ENCODE measurements at regions not wholly inside any gene's neighbourhood (a gene's known extent, or its start where the extent isn't known, plus 50 kb on each side); places are given as distances from the start of the nearest gene placed in this dataset.
A peak's percentile ranks its signal among the peaks of the same experiment; 100 is the strongest.

GRCh38 chr5:175388531-175388930 lies 55.5 kb downstream of the DRD1 start:
- Mint-ChIP-seq H3K4me3 (no peak overlapping the region), H3K9me3 (peaks cover 2% of the 10 kb centered on the region), H3K36me3 (no peaks in the 10 kb centered on the region), H3K27ac (no peak overlapping the region), H3K4me1 (no peaks in the 10 kb centered on the region)
- DNase-seq (ENCODE audit: low spot score in 2 of 2) = no peak
- ATAC-seq = peak; percentile 16

GRCh38 chr5:175387144-175387543 lies 56.8 kb downstream of the DRD1 start:
- H3K9me3 Mint-ChIP-seq = peaks cover 2% of the 10 kb centered on the region
- no peak for ATAC-seq
- no peak for DNase-seq (ENCODE audit: low spot score in 2 of 2)
- no peak overlapping the region for H3K4me3 Mint-ChIP-seq
- H3K4me1 Mint-ChIP-seq = no peaks in the 10 kb centered on the region
- no peak overlapping the region for H3K27ac Mint-ChIP-seq
- no peaks in the 10 kb centered on the region for H3K36me3 Mint-ChIP-seq

- H3K4me3 Mint-ChIP-seq = no peak overlapping the region
- peaks cover 2% of the 10 kb centered on the region for H3K9me3 Mint-ChIP-seq
- H3K27ac Mint-ChIP-seq = no peak overlapping the region
- H3K36me3 Mint-ChIP-seq = no peaks in the 10 kb centered on the region
- ATAC-seq = no peak
- no peaks in the 10 kb centered on the region for H3K4me1 Mint-ChIP-seq
- no peak for DNase-seq (ENCODE audit: low spot score in 2 of 2)
Observed at GRCh38 chr5:175386526-175386925, 57.5 kb downstream of the DRD1 start.

GRCh38 chr5:175385691-175386362 lies 58.2 kb downstream of the DRD1 start:
- no peaks in the 10 kb centered on the region for H3K4me1 Mint-ChIP-seq
- no peak overlapping the region for H3K4me3 Mint-ChIP-seq
- no peak overlapping the region for H3K27ac Mint-ChIP-seq
- DNase-seq (ENCODE audit: low spot score in 2 of 2) = no peak
- H3K9me3 Mint-ChIP-seq = peaks cover 2% of the 10 kb centered on the region
- H3K36me3 Mint-ChIP-seq = no peaks in the 10 kb centered on the region
- ATAC-seq = no peak

DNA sequence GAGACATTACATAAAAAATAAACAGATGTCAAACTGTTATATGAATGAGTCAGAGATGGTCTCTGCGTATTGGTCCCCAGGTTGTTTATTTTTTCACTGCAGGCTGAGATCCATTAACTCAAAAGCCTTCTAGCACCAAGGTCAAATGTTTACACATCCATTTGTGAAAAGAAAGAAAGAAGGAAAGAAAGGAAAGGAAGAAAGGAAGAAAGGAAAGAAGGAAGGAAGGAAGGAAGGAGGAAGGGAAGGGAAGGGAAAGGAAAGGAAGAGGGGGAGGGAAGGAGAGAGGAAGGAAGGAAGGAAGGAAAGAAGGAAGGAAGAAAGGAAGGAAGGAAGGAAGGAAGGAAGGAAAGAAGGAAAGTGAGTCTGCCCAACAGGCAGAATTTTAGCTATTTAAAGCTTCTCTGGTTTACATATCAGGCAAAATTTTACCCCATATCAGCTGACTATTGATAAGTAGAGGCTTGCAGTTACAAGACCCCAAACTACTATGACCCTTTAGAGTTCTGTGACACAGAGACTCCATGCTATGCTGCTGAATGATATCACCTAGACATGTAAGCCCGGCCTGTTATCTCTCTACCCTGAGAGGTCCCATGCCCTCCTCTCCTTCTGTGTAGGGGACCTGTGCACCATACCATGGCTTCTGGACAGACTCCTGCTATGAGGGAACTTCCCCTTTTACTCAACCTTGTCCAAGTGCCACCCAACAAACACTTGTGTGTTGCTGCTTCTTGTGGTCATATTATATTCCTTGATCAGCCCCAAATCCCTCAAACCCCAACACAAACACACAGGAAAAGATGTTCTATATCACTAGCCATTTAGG lies 59.0 kb downstream of the DRD1 start:
- H3K36me3 Mint-ChIP-seq = no peaks in the 10 kb centered on the region
- H3K27ac Mint-ChIP-seq = no peak overlapping the region
- no peaks in the 10 kb centered on the region for H3K4me1 Mint-ChIP-seq
- peaks cover 2% of the 10 kb centered on the region for H3K9me3 Mint-ChIP-seq
- no peak for DNase-seq (ENCODE audit: low spot score in 2 of 2)
- no peak overlapping the region for H3K4me3 Mint-ChIP-seq
- no peak for ATAC-seq

- DNase-seq (ENCODE audit: low spot score in 2 of 2) (no peak), ATAC-seq (no peak)
- H3K9me3 Mint-ChIP-seq = peaks cover 2% of the 10 kb centered on the region
- H3K27ac Mint-ChIP-seq = no peak overlapping the region
- H3K36me3 Mint-ChIP-seq = no peaks in the 10 kb centered on the region
- no peaks in the 10 kb centered on the region for H3K4me1 Mint-ChIP-seq
- H3K4me3 Mint-ChIP-seq = no peak overlapping the region
Observed at GRCh38 chr5:175383350-175383749, 60.6 kb downstream of the DRD1 start.

DNA sequence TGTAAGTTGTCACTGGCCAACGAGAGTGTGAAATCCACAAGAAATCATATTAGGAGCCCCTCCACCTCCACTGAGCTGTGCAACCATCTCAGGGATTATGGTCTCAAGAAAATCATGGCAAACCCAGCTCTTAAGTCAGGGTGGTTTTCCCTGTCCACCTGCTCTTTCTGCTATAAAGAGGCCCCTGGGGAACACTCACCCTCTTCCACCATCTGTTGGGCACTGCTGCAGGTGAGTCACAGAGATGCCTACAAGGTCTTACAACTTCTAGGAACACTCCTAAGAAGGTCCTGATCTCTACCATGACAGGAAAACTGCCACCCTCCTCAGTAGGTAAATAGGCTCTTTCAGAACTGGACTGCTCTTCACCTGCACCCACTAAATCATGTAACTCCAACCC lies 61.8 kb downstream of the DRD1 start:
- ATAC-seq (no peak), DNase-seq (ENCODE audit: low spot score in 2 of 2) (no peak)
- H3K4me3 Mint-ChIP-seq = no peak overlapping the region
- no peaks in the 10 kb centered on the region for H3K36me3 Mint-ChIP-seq
- H3K27ac Mint-ChIP-seq = no peak overlapping the region
- peaks cover 2% of the 10 kb centered on the region for H3K9me3 Mint-ChIP-seq
- no peaks in the 10 kb centered on the region for H3K4me1 Mint-ChIP-seq

DNA sequence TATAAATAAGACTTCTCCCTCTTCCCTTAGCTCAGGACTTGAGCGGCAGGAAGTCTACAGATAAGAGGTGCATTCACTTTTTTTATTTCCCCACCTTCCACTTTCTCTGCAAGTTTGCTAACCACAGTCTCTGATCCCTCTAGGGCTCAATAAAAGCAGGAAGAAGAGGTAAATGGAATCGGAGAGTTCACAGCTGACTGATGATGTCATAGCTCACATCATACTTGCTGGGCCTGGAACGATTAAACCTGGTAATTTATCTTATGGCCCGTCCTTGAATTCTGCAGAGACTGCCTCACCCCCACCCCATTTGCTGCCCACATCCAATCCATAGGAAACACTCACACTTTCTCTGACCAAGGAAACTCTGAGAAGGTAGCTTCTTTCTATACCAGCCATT lies 62.9 kb downstream of the DRD1 start:
- no peaks in the 10 kb centered on the region for H3K36me3 Mint-ChIP-seq
- no peak for DNase-seq (ENCODE audit: low spot score in 2 of 2)

GRCh38 chr5:175380701-175381100 lies 63.3 kb downstream of the DRD1 start:
- DNase-seq (ENCODE audit: low spot score in 2 of 2) (no peak), ATAC-seq (no peak)
- Mint-ChIP-seq H3K36me3 (no peaks in the 10 kb centered on the region), H3K27ac (no peak overlapping the region), H3K4me1 (no peaks in the 10 kb centered on the region), H3K9me3 (peaks cover 2% of the 10 kb centered on the region), H3K4me3 (no peak overlapping the region)

More for the DNA sequence above, 62.9 kb downstream of the DRD1 start:
- peaks cover 2% of the 10 kb centered on the region for H3K9me3 Mint-ChIP-seq
- H3K27ac Mint-ChIP-seq = no peak overlapping the region
- H3K4me3 Mint-ChIP-seq = no peak overlapping the region
- H3K4me1 Mint-ChIP-seq = no peaks in the 10 kb centered on the region
- ATAC-seq = no peak

DNA sequence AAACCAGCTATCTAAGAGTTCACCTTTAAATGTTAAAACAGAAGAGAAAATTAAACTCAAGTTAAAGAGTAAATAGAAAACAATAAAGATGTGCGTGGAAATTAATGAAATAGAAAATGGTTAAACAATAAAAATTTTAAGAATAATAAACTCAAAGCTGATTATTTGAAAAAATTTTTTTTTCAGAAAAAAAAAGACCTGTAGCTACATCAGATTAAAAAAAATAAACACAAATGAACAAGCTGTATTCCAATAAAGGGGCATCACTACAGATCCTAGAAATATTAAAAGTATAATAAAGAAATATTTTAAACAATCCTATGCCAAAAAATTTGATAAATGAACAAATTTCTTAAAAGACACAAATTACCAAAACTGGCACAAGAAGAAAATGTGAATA lies 64.1 kb downstream of the DRD1 start:
- DNase-seq (ENCODE audit: low spot score in 2 of 2) (no peak), ATAC-seq (no peak)
- no peaks in the 10 kb centered on the region for H3K36me3 Mint-ChIP-seq
- H3K4me1 Mint-ChIP-seq = no peaks in the 10 kb centered on the region
- no peak overlapping the region for H3K27ac Mint-ChIP-seq
- no peak overlapping the region for H3K4me3 Mint-ChIP-seq
- H3K9me3 Mint-ChIP-seq = peaks cover 2% of the 10 kb centered on the region

DNA sequence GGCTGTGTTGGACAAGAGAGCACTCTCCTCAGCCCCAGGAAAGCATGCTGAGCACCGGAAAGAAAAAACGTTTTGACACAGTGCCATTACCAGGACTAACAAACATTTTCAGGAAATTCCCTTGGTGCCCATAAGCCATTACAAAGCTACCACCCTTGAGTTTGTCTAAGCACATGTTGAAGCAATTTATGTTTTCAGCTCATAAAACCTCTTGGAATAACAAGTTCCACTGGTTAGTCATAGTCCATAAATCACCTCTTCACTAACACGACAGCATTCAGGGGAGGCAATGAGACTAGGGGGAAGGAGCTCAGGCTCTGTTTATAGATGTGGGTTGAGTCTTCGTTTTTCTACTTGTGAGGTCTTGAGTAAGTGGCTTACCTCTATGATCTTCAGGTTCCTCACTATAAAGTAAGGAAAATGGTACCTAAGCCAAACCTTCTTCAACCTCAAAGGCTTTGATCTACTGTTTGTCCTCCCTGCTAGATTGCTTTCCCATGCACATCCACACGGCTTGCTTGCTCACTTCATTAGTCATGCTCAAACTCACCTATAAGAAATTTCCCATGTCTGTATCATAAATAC lies 65.4 kb downstream of the DRD1 start:
- Mint-ChIP-seq H3K27ac (no peak overlapping the region), H3K9me3 (no peaks in the 10 kb centered on the region), H3K4me1 (no peaks in the 10 kb centered on the region), H3K36me3 (no peaks in the 10 kb centered on the region), H3K4me3 (no peak overlapping the region)
- DNase-seq (ENCODE audit: low spot score in 2 of 2) (no peak), ATAC-seq (no peak)

- H3K4me1 Mint-ChIP-seq = no peaks in the 10 kb centered on the region
- ATAC-seq (no peak), DNase-seq (ENCODE audit: low spot score in 2 of 2) (no peak)
- no peak overlapping the region for H3K27ac Mint-ChIP-seq
- no peaks in the 10 kb centered on the region for H3K9me3 Mint-ChIP-seq
- no peak overlapping the region for H3K4me3 Mint-ChIP-seq
- H3K36me3 Mint-ChIP-seq = no peaks in the 10 kb centered on the region
Observed at GRCh38 chr5:175377816-175378215, 66.2 kb downstream of the DRD1 start.

- no peak for DNase-seq (ENCODE audit: low spot score in 2 of 2)
- ATAC-seq = no peak
- no peaks in the 10 kb centered on the region for H3K36me3 Mint-ChIP-seq
- H3K27ac Mint-ChIP-seq = no peak overlapping the region
- H3K9me3 Mint-ChIP-seq = no peaks in the 10 kb centered on the region
- H3K4me1 Mint-ChIP-seq = no peaks in the 10 kb centered on the region
- H3K4me3 Mint-ChIP-seq = no peak overlapping the region
Observed at GRCh38 chr5:175374166-175374875, 69.7 kb downstream of the DRD1 start.

DNA sequence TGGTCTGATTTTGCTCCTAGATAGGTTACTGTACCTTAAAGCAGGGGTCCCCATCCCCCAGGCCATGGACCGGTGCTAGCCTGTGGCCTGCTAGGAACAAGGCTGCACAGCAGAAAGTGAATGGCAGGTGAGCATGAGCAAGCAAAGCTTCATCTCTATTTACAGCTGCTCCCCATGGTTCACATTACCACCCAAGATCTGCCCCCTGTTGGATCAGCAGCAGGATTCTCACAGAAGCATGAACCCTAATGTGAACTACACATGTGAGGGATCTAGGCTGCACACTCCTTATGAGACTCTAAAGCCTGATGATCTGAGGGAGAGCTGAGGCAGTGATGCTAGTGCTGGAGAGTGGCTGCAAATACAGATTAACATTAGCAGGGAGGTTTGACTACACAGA lies 78.1 kb downstream of the DRD1 start:
- DNase-seq (ENCODE audit: low spot score in 2 of 2) = no peak
- Mint-ChIP-seq H3K4me3 (no peak overlapping the region), H3K9me3 (no peaks in the 10 kb centered on the region), H3K36me3 (no peaks in the 10 kb centered on the region), H3K4me1 (no peaks in the 10 kb centered on the region), H3K27ac (no peak overlapping the region)
- no peak for ATAC-seq

DNA sequence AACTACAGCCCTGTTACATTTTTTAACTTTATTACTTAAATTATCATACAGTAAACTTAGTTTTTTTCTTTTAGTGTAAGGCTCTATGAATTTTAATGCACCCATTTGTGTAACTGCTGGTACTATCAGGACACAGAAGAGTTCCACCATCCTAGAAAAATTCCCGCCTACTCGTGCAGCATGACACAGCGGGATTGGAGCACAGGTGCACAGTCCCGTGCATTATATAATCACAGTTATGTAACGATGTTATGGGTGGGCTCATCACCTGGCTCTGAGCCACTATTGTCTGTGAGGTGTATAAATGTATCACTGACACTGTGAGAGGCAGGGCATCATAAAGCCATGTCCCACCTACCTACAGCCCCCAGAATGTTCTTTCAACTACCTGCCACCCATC lies 80.7 kb downstream of the DRD1 start:
- no peaks in the 10 kb centered on the region for H3K9me3 Mint-ChIP-seq
- ATAC-seq (no peak), DNase-seq (ENCODE audit: low spot score in 2 of 2) (no peak)
- no peak overlapping the region for H3K27ac Mint-ChIP-seq
- H3K4me3 Mint-ChIP-seq = no peak overlapping the region
- no peaks in the 10 kb centered on the region for H3K4me1 Mint-ChIP-seq
- H3K36me3 Mint-ChIP-seq = no peaks in the 10 kb centered on the region

All from stimulated activated effector memory CD8-positive, alpha-beta T cell treated with anti-CD3 and anti-CD28 coated beads, Interleukin-12 subunit alpha, Interleukin-12 subunit beta, amount 100 ng/mL, for 72 hours (primary cell).